ENCODE measurements at regions not wholly inside any gene's neighbourhood (a gene's known extent, or its start where the extent isn't known, plus 50 kb on each side); places are given as distances from the start of the nearest gene placed in this dataset.

DNA sequence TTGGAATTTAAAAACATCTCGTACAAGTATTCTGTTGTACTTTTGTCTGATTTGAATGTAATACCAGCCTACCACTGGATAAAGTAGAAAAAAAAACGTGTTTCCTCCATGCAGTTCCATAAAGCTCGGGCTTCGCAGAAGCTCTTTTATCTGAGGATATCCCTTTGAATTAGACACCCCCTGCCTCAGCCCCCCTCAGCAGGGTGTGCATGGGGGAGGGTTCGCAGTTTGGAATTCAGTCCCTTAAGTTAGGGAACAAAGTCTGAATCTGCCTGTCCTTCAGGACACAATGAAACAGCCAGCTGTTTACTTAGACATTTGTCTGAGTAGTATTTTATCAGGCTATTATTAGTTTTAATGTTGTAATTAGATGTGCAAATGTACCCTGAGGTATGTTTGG, 234.0 kb upstream of the CAND1 start:
- no peak for TF ChIP-seq CTCF (IDR thresholded peaks at IDR 0.05)
- DNase-seq (ENCODE audit: low spot score), result no peak
- no peak overlapping the region for H3K27ac ChIP-seq
- no peak overlapping the region for H3K4me3 ChIP-seq

DNA sequence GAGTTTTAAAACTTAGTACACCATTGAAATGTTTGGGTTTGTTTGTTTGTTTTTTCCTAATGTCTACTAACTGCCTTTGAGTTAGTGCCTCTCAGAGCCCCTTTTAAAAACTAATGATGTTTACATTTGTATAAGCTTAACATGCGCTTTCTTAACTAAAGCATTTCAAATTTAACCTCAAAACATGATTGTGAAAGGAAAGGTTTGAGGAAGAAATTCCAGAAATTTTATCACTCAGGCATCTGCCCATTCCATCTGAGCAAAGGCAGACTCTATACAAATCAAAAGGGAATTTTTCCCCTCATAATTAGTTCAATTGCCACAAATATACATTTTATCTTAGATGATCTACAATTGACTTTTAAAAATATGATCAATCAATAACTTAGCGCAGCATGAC, 230.7 kb upstream of the CAND1 start:
- Histone ChIP-seq H3K27ac (no peak overlapping the region), H3K4me3 (no peak overlapping the region)
- DNase-seq (ENCODE audit: low spot score), result no peak
- TF ChIP-seq CTCF (IDR thresholded peaks at IDR 0.05), result no peak

GRCh38 chr12:67039995-67040860, 228.9 kb upstream of the CAND1 start:
- no peak for TF ChIP-seq CTCF (IDR thresholded peaks at IDR 0.05)
- no peak overlapping the region for H3K27ac ChIP-seq
- DNase-seq (ENCODE audit: low spot score), result no peak

GRCh38 chr12:67040861-67041137, 228.4 kb upstream of the CAND1 start:
- Histone ChIP-seq H3K27ac (no peak overlapping the region), H3K4me3 (no peak overlapping the region)
- no peak for DNase-seq (ENCODE audit: low spot score)
- TF ChIP-seq CTCF (IDR thresholded peaks at IDR 0.05), result no peak

More at GRCh38 chr12:67039995-67040860, 228.9 kb upstream of the CAND1 start:
- no peak overlapping the region for H3K4me3 ChIP-seq

GRCh38 chr12:67042697-67043131, 226.4 kb upstream of the CAND1 start:
- Histone ChIP-seq H3K27ac (no peak overlapping the region), H3K4me3 (no peak overlapping the region)
- DNase-seq (ENCODE audit: low spot score), result no peak
- no peak for TF ChIP-seq CTCF (IDR thresholded peaks at IDR 0.05)

DNA sequence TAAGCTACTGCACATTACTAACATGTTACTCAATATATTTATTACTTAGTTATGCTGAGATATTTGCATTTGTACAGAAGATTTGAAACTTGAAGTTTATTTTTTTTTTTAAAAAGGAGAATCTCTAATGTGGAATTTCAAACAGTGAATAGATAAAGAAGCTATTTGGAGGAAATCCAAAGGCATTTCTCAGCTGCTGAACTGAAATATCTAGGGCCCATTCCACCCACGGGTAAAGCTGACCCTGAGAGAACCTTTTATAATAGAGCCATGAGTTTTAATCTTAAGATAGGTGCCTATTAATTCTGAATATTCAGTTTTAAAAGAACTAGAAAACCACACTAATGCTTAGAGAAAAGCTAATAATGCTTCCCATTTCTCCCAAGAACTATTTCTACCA, 225.4 kb upstream of the CAND1 start:
- TF ChIP-seq CTCF (IDR thresholded peaks at IDR 0.05), result no peak
- no peak for DNase-seq (ENCODE audit: low spot score)
- Histone ChIP-seq H3K4me3 (no peak overlapping the region), H3K27ac (no peak overlapping the region)

DNA sequence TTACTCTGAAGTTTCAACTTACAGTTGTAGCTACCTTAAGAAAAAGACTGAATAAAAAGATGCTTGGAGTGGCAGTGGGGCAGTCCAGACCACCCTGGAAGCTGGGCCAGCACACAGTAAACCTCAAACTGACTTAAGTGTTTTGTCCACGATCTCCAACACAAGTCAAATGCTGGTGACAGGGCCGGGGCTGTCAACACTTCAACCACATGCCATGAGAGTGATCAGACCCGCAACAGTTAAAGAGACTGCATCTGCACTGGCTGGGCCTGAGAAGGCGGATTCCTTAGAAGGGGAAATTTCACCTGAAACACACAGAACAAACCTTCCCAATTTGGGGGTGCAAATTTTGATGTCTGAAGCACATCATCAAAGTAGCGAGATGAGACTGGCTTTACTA, 223.5 kb upstream of the CAND1 start:
- no peak for TF ChIP-seq CTCF (IDR thresholded peaks at IDR 0.05)
- no peak for DNase-seq (ENCODE audit: low spot score)
- Histone ChIP-seq H3K27ac (no peak overlapping the region), H3K4me3 (no peak overlapping the region)

All from coronary artery (tissue), 2 donors.